ENCODE measurements at regions not wholly inside any gene's neighbourhood (a gene's known extent, or its start where the extent isn't known, plus 50 kb on each side); places are given as distances from the start of the nearest gene placed in this dataset.

GRCh38 chr9:17928768-17929167 is 349.9 kb downstream of the SH3GL2 start:
- Histone ChIP-seq H3K4me1 (ENCODE audit: control insufficient read depth in 2 of 2, insufficient read depth in 2 of 2, low read length in 2 of 2) (no peaks in the 10 kb centered on the region), H3K36me3 (replicated peaks in 1 of 2; ENCODE audit: control extremely low read depth in 1 of 2, control insufficient read depth in 1 of 2, extremely low read depth in 1 of 2, insufficient read depth in 2 of 2, low read length in 1 of 2) (no peaks in the 10 kb centered on the region), H2AFZ (ENCODE audit: insufficient read depth, low read depth, low read length, poor library complexity, severe bottlenecking) (no peak overlapping the region), H3K4me3 (ENCODE audit: control extremely low read depth in 1 of 5, extremely low read depth in 1 of 5, insufficient read depth in 1 of 5, low read depth in 2 of 5, low read length in 4 of 5) (no peak overlapping the region), H3K27me3 (replicated peaks in 1 of 4; ENCODE audit: control extremely low read depth in 1 of 4, control insufficient read depth in 3 of 4, insufficient read depth in 4 of 4, low read length in 3 of 4) (no peaks in the 10 kb centered on the region), H4K20me1 (ENCODE audit: control insufficient read depth, insufficient read depth, low read length, poor library complexity, severe bottlenecking) (no peaks in the 10 kb centered on the region), H3K4me2 (replicated peaks; ENCODE audit: low read depth, low read length, poor library complexity, severe bottlenecking) (no peak overlapping the region), H3K9me3 (ENCODE audit: control extremely low read depth in 1 of 3, control insufficient read depth in 2 of 3, insufficient read depth in 1 of 3, low read length in 2 of 3) (peaks cover 0 to 3% (median 0%) of the 10 kb centered on the region in 3 donors), H3K79me2 (ENCODE audit: control insufficient read depth, insufficient read depth, low read length) (no peaks in the 10 kb centered on the region), H3K27ac (ENCODE audit: low read length in 2 of 2) (no peak overlapping the region), H3K9ac (ENCODE audit: low read length) (no peak overlapping the region)
- ATAC-seq (ENCODE audit: low read depth) = no peak
- ChIA-PET POLR2A (no interaction called here), CTCF (no interaction called here)
- DNase-seq = no peak
- H3K4me1 Mint-ChIP-seq = no peaks in the 10 kb centered on the region
- H3K4me3 Mint-ChIP-seq = no peak overlapping the region
- TF ChIP-seq EZH2 (IDR thresholded peaks at IDR 0.05; ENCODE audit: borderline replicate concordance, insufficient read depth, low read depth, low read length, poor library complexity, severe bottlenecking) = no peak
- TF ChIP-seq CTCF (IDR thresholded peaks at IDR 0.05) = no peak
- no CpG with 5 or more reads among the region's 2 CpGs for WGBS (ENCODE audit: insufficient coverage)
- no peaks in the 10 kb centered on the region for H3K9me3 Mint-ChIP-seq (ENCODE audit: insufficient read depth)
- intact Hi-C loops (cut with micrococcal nuclease) = no loop called here
- H3K27me3 Mint-ChIP-seq = no peaks in the 10 kb centered on the region
- no peak overlapping the region for H3K27ac Mint-ChIP-seq

GRCh38 chr9:17929506-17929905 is 350.6 kb downstream of the SH3GL2 start:
- Histone ChIP-seq H3K9ac (ENCODE audit: low read length) (no peak overlapping the region), H3K79me2 (ENCODE audit: control insufficient read depth, insufficient read depth, low read length) (no peaks in the 10 kb centered on the region), H3K27me3 (replicated peaks in 1 of 4; ENCODE audit: control extremely low read depth in 1 of 4, control insufficient read depth in 3 of 4, insufficient read depth in 4 of 4, low read length in 3 of 4) (no peaks in the 10 kb centered on the region), H4K20me1 (ENCODE audit: control insufficient read depth, insufficient read depth, low read length, poor library complexity, severe bottlenecking) (no peaks in the 10 kb centered on the region), H3K36me3 (replicated peaks in 1 of 2; ENCODE audit: control extremely low read depth in 1 of 2, control insufficient read depth in 1 of 2, extremely low read depth in 1 of 2, insufficient read depth in 2 of 2, low read length in 1 of 2) (no peaks in the 10 kb centered on the region), H3K4me1 (ENCODE audit: control insufficient read depth in 2 of 2, insufficient read depth in 2 of 2, low read length in 2 of 2) (no peaks in the 10 kb centered on the region), H2AFZ (ENCODE audit: insufficient read depth, low read depth, low read length, poor library complexity, severe bottlenecking) (no peak overlapping the region), H3K9me3 (ENCODE audit: control extremely low read depth in 1 of 3, control insufficient read depth in 2 of 3, insufficient read depth in 1 of 3, low read length in 2 of 3) (peaks cover 0 to 3% (median 0%) of the 10 kb centered on the region in 3 donors), H3K4me2 (replicated peaks; ENCODE audit: low read depth, low read length, poor library complexity, severe bottlenecking) (no peak overlapping the region), H3K4me3 (ENCODE audit: control extremely low read depth in 1 of 5, extremely low read depth in 1 of 5, insufficient read depth in 1 of 5, low read depth in 2 of 5, low read length in 4 of 5) (no peak overlapping the region), H3K27ac (ENCODE audit: low read length in 2 of 2) (no peak overlapping the region)
- no peaks in the 10 kb centered on the region for H3K9me3 Mint-ChIP-seq (ENCODE audit: insufficient read depth)
- intact Hi-C loops (cut with micrococcal nuclease) = no loop called here
- ChIA-PET CTCF (interaction anchor here (1.3 kb wide), 1 partner anchor 63 kb away, joined by 3 read pairs; no protein-coding TSS in a partner anchor), POLR2A (no interaction called here)
- H3K4me1 Mint-ChIP-seq = no peaks in the 10 kb centered on the region
- H3K27ac Mint-ChIP-seq = no peak overlapping the region
- no peak overlapping the region for H3K4me3 Mint-ChIP-seq
- no peaks in the 10 kb centered on the region for H3K27me3 Mint-ChIP-seq
- DNase-seq (no peak), ATAC-seq (ENCODE audit: low read depth) (no peak)
- no CpG with 5 or more reads among the region's 2 CpGs for WGBS (ENCODE audit: insufficient coverage)
- no peak for TF ChIP-seq EZH2 (IDR thresholded peaks at IDR 0.05; ENCODE audit: borderline replicate concordance, insufficient read depth, low read depth, low read length, poor library complexity, severe bottlenecking)
- TF ChIP-seq CTCF (IDR thresholded peaks at IDR 0.05) = no peak

All from B cell (primary cell).